ENCODE measurements at regions not wholly inside any gene's neighbourhood (a gene's known extent, or its start where the extent isn't known, plus 50 kb on each side); places are given as distances from the start of the nearest gene placed in this dataset.
A peak's percentile ranks its signal among the peaks of the same experiment; 100 is the strongest.

- TF ChIP-seq ZNF318 (IDR thresholded peaks at IDR 0.05; ENCODE audit: borderline replicate concordance in 1 of 2, low read depth in 1 of 2) (no peak), C11orf30 (IDR thresholded peaks at IDR 0.05; ENCODE audit: low read depth) (peak; percentile 82), ZBTB49 (CRISPR knock-in tag; IDR thresholded peaks at IDR 0.05; ENCODE audit: borderline replicate concordance) (no peak), ARHGAP35 (IDR thresholded peaks at IDR 0.05; ENCODE audit: partially characterized antibody) (no peak), XRCC5 (IDR thresholded peaks at IDR 0.05; ENCODE audit: low read depth, low read length) (no peak), ZFP1 (CRISPR knock-in tag; IDR thresholded peaks at IDR 0.05) (no peak), CHCHD3 (CRISPR knock-in tag; IDR thresholded peaks at IDR 0.05) (no peak), ZNF695 (CRISPR knock-in tag; IDR thresholded peaks at IDR 0.05) (no peak), SRF (CRISPR knock-in tag; IDR thresholded peaks at IDR 0.05) (peak in 1 of 2 experiments; percentile 95; a peak in 3 of 4 replicates)
- TF ChIP-seq, protein P1, sequence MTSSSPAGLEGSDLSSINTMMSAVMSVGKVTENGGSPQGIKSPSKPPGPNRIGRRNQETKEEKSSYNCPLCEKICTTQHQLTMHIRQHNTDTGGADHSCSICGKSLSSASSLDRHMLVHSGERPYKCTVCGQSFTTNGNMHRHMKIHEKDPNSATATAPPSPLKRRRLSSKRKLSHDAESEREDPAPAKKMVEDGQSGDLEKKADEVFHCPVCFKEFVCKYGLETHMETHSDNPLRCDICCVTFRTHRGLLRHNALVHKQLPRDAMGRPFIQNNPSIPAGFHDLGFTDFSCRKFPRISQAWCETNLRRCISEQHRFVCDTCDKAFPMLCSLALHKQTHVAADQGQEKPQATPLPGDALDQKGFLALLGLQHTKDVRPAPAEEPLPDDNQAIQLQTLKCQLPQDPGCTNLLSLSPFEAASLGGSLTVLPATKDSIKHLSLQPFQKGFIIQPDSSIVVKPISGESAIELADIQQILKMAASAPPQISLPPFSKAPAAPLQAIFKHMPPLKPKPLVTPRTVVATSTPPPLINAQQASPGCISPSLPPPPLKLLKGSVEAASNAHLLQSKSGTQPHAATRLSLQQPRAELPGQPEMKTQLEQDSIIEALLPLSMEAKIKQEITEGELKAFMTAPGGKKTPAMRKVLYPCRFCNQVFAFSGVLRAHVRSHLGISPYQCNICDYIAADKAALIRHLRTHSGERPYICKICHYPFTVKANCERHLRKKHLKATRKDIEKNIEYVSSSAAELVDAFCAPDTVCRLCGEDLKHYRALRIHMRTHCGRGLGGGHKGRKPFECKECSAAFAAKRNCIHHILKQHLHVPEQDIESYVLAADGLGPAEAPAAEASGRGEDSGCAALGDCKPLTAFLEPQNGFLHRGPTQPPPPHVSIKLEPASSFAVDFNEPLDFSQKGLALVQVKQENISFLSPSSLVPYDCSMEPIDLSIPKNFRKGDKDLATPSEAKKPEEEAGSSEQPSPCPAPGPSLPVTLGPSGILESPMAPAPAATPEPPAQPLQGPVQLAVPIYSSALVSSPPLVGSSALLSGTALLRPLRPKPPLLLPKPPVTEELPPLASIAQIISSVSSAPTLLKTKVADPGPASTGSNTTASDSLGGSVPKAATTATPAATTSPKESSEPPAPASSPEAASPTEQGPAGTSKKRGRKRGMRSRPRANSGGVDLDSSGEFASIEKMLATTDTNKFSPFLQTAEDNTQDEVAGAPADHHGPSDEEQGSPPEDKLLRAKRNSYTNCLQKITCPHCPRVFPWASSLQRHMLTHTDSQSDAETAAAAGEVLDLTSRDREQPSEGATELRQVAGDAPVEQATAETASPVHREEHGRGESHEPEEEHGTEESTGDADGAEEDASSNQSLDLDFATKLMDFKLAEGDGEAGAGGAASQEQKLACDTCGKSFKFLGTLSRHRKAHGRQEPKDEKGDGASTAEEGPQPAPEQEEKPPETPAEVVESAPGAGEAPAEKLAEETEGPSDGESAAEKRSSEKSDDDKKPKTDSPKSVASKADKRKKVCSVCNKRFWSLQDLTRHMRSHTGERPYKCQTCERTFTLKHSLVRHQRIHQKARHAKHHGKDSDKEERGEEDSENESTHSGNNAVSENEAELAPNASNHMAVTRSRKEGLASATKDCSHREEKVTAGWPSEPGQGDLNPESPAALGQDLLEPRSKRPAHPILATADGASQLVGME (CRISPR knock-in tag; IDR thresholded peaks at IDR 0.05), result 0 out of 2 replicates have a peak, but pooled peaks have one; percentile 22
These were observed 371.4 kb downstream of the SV2B start (continued) for GRCh38 chr15:91471468-91471867.
